SK-N-SH (cell line): ENCODE measurements at regions not wholly inside any gene's neighbourhood (a gene's known extent, or its start where the extent isn't known, plus 50 kb on each side); places are given as distances from the start of the nearest gene placed in this dataset.

Source experiments
- CTCF ChIA-PET: fragments of 300-600, 350-600 bp; formaldehyde crosslinking; extraction: SDS; loops from one replicate; lab custom pipeline; 2021; lab: Yijun Ruan, JAX
- POLR2A ChIA-PET: fragments of 350-600 bp; sonication (Branson Sonifier 250); formaldehyde crosslinking; extraction: SDS; loops from one replicate; lab custom pipeline; 2020; ENCODE audit warnings: antibody characterized with exemption, inconsistent platforms; lab: Yijun Ruan, JAX
- DNase-seq: peaks from one replicate; pipeline ENCODE4 v3.0.0; 2012
- H2AFZ ChIP-seq: fragments of 200-600 bp; sonication (generic); 2 replicates; pipeline ENCODE4 v1.8.1; 2016; ENCODE audit warnings: antibody characterized with exemption, mild to moderate bottlenecking, low read depth
- H3F3A ChIP-seq: fragments of 200-600 bp; sonication (generic); replicated peaks from 2 replicates; pipeline ENCODE3; 2016; ENCODE audit warnings: antibody characterized with exemption, mild to moderate bottlenecking; ENCODE audit not compliant: insufficient read depth
- H3K27ac ChIP-seq, 2 experiments: fragments of 200-500 bp in 1 of 2; fragments of 200-600 bp in 1 of 2; sonication (Bioruptor generic) in 1 of 2; sonication (generic), shearing (Covaris generic) in 1 of 2; 2 replicates each; pipeline versions ENCODE4 v1.5.1 to v1.6.1; 2014 to 2016; ENCODE audit warnings: low read depth in 2 of 2, inconsistent platforms in 1 of 2, low read length in 1 of 2, mild to moderate bottlenecking in 1 of 2, mixed read lengths in 1 of 2
- H3K27me3 ChIP-seq: fragments of 200-600 bp; sonication (generic), shearing (Covaris generic); 2 replicates; pipeline ENCODE4 v1.6.1; 2016; ENCODE audit warnings: mixed run types; ENCODE audit not compliant: insufficient read depth
- H3K36me3 ChIP-seq, 2 experiments: fragments of 200-500 bp in 1 of 2; fragments of 200-600 bp in 1 of 2; sonication (Bioruptor generic) in 1 of 2; sonication (generic) in 1 of 2; replicated peaks in 1 of 2; 2 replicates each; pipeline versions ENCODE3 to v1.5.1; 2014 to 2016; ENCODE audit warnings: low read length in 1 of 2, mild to moderate bottlenecking in 1 of 2; ENCODE audit not compliant: insufficient read depth in 2 of 2, control insufficient read depth in 1 of 2
- H3K4me1 ChIP-seq, 2 experiments: fragments of 200-500 bp in 1 of 2; fragments of 200-600 bp in 1 of 2; sonication (Bioruptor generic) in 1 of 2; sonication (generic), shearing (Covaris generic) in 1 of 2; 2 replicates each; pipeline versions ENCODE4 v1.5.1 to v1.6.1; 2014 to 2016; ENCODE audit warnings: low read depth in 1 of 2, low read length in 1 of 2, mixed run types in 1 of 2; ENCODE audit not compliant: insufficient read depth in 2 of 2, control insufficient read depth in 1 of 2
- H3K4me2 ChIP-seq: fragments of 200-600 bp; sonication (generic), shearing (Covaris generic); 2 replicates; pipeline ENCODE4 v1.6.1; 2017; ENCODE audit warnings: mixed run types
- H3K4me3 ChIP-seq, 2 experiments: fragments of 200-500 bp in 1 of 2; fragments of 200-600 bp in 1 of 2; sonication (Bioruptor generic) in 1 of 2; sonication (generic), shearing (Covaris generic) in 1 of 2; 2 replicates each; pipeline versions ENCODE4 v1.5.1 to v1.8.1; 2014 to 2016; ENCODE audit warnings: low read depth in 2 of 2, inconsistent platforms in 1 of 2, low read length in 1 of 2, mild to moderate bottlenecking in 1 of 2, mixed read lengths in 1 of 2, moderate library complexity in 1 of 2
- H3K79me2 ChIP-seq: fragments of 200-600 bp; sonication (generic); 2 replicates; pipeline ENCODE4 v1.8.1; 2017; ENCODE audit warnings: mild to moderate bottlenecking; ENCODE audit not compliant: insufficient read depth
- H3K9ac ChIP-seq: fragments of 200-600 bp; sonication (generic); 2 replicates; pipeline ENCODE4 v1.6.1; 2017; ENCODE audit warnings: mixed run types
- H3K9me2 ChIP-seq: fragments of 200-600 bp; sonication (generic); 2 replicates; pipeline ENCODE4 v1.6.1; 2017; ENCODE audit warnings: mixed run types
- H3K9me3 ChIP-seq: fragments of 200-600 bp; sonication (generic); 2 replicates; pipeline ENCODE4 v1.6.1; 2017; ENCODE audit warnings: mixed run types, mild to moderate bottlenecking, moderate library complexity
- H4K20me1 ChIP-seq: fragments of 200-600 bp; sonication (generic); 2 replicates; pipeline ENCODE4 v1.6.1; 2017; ENCODE audit warnings: mild to moderate bottlenecking, mixed run types; ENCODE audit not compliant: insufficient read depth
- CHD2 ChIP-seq: fragments of 150-350 bp; IDR thresholded peaks from 2 replicates; pipeline ENCODE4 v1.6.1; 2018; ENCODE audit warnings: low read length; ENCODE audit not compliant: partially characterized antibody
- ELF1 ChIP-seq: IDR thresholded peaks from 2 replicates; pipeline ENCODE4 v1.4.0; 2012
- EP300 ChIP-seq, 2 experiments: IDR thresholded peaks; 2 replicates each; pipeline versions ENCODE4 v1.4.0 to v1.6.1; 2012; ENCODE audit warnings: borderline replicate concordance in 1 of 2, low read depth in 1 of 2, low read length in 1 of 2
- FOXJ3 ChIP-seq: sonication (generic); formaldehyde crosslinking; IDR thresholded peaks from 2 replicates; pipeline ENCODE4 v1.5.1; 2020; ENCODE audit warnings: mild to moderate bottlenecking, missing genetic modification reagents
- IRF3 ChIP-seq: fragments of 150-350 bp; IDR thresholded peaks from 2 replicates; pipeline ENCODE4 v1.6.1; 2016; ENCODE audit warnings: mild to moderate bottlenecking, low read depth, low read length
- JUND ChIP-seq: IDR thresholded peaks from 2 replicates; pipeline ENCODE4 v1.4.0; 2012
- MEF2A ChIP-seq: IDR thresholded peaks from 2 replicates; pipeline ENCODE4 v1.4.0; 2012; ENCODE audit warnings: low read depth, borderline replicate concordance
- MXI1 ChIP-seq: IDR thresholded peaks from 2 replicates; pipeline ENCODE4 v1.6.1; 2012; ENCODE audit warnings: mild to moderate bottlenecking, low read depth, low read length, improper control_type of control experiment
- NFIC ChIP-seq: IDR thresholded peaks from 2 replicates; pipeline ENCODE4 v1.4.0; 2012; ENCODE audit warnings: borderline replicate concordance
- PBX3 ChIP-seq: IDR thresholded peaks from 2 replicates; pipeline ENCODE4; 2012
- POLR2AphosphoS5 ChIP-seq: IDR thresholded peaks from 2 replicates; pipeline ENCODE4 v1.6.1; 2012; ENCODE audit warnings: low read depth, low read length
- RAD21 ChIP-seq: IDR thresholded peaks from 2 replicates; pipeline ENCODE4 v1.6.1; 2012; ENCODE audit warnings: mild to moderate bottlenecking, low read length
- RXRA ChIP-seq: IDR thresholded peaks from 2 replicates; pipeline ENCODE4 v1.4.0; 2012; ENCODE audit warnings: low read depth, mild to moderate bottlenecking, borderline replicate concordance
- TAF1 ChIP-seq: IDR thresholded peaks from 2 replicates; pipeline ENCODE4 v1.6.1; 2012; ENCODE audit warnings: low read depth, mild to moderate bottlenecking, low read length, moderate library complexity, borderline replicate concordance
- TCF12 ChIP-seq: IDR thresholded peaks from 2 replicates; pipeline ENCODE4 v1.4.0; 2012
- USF1 ChIP-seq: IDR thresholded peaks from 2 replicates; pipeline ENCODE4 v1.4.0; 2012; ENCODE audit warnings: low read depth, borderline replicate concordance
- WGBS: methylation state at CpG from one replicate; pipeline ENCODE4 v1.1.6; 2017; ENCODE audit warnings: low lambda C conversion rate; 5-methylcytosine and 5-hydroxymethylcytosine counted together
- TF ChIP-seq, protein P1 (sequence below): IDR thresholded peaks from 2 replicates; pipeline ENCODE4 v1.6.1; 2012; ENCODE audit warnings: mild to moderate bottlenecking, low read depth, low read length, moderate library complexity
- TF ChIP-seq, protein P2 (sequence below): IDR thresholded peaks from 2 replicates; pipeline ENCODE4 v1.4.0; 2012; ENCODE audit warnings: low read depth

DNA sequence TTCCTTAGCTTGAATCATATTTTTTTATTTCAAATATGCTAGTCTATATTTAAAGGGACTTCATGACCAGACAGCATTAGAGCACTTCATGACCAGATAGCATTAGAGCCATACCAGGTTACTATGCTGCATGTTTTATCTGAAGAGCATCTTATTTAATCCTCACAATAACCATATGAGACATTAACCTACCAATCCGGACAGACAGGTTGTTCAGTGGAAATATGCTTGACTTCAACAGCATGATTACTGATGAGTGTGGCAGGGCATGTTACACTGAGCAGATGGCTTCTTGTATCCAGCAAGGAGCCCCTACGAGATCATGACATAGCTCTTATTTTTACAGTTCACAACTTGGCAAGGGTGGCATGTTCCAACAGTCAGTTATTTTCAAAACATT is 85.0 kb upstream of the KCTD3 start:
- Histone ChIP-seq H4K20me1 (no peaks in the 10 kb centered on the region), H3K9me3 (no peaks in the 10 kb centered on the region)
- POLR2A ChIA-PET: no interaction called here
- TF ChIP-seq IRF3 (no peak), RXRA (no peak), NFIC (no peak), MXI1 (no peak), PBX3 (no peak), EP300 (IDR thresholded peaks at IDR 0.05; ENCODE audit: borderline replicate concordance in 1 of 2, low read depth in 1 of 2, low read length in 1 of 2) (no peak), TCF12 (no peak), USF1 (no peak), TAF1 (no peak), MEF2A (no peak), RAD21 (no peak), FOXJ3 (CRISPR knock-in tag) (no peak), CHD2 (no peak), JUND (no peak), POLR2AphosphoS5 (no peak), ELF1 (no peak)
- TF ChIP-seq, protein P1, sequence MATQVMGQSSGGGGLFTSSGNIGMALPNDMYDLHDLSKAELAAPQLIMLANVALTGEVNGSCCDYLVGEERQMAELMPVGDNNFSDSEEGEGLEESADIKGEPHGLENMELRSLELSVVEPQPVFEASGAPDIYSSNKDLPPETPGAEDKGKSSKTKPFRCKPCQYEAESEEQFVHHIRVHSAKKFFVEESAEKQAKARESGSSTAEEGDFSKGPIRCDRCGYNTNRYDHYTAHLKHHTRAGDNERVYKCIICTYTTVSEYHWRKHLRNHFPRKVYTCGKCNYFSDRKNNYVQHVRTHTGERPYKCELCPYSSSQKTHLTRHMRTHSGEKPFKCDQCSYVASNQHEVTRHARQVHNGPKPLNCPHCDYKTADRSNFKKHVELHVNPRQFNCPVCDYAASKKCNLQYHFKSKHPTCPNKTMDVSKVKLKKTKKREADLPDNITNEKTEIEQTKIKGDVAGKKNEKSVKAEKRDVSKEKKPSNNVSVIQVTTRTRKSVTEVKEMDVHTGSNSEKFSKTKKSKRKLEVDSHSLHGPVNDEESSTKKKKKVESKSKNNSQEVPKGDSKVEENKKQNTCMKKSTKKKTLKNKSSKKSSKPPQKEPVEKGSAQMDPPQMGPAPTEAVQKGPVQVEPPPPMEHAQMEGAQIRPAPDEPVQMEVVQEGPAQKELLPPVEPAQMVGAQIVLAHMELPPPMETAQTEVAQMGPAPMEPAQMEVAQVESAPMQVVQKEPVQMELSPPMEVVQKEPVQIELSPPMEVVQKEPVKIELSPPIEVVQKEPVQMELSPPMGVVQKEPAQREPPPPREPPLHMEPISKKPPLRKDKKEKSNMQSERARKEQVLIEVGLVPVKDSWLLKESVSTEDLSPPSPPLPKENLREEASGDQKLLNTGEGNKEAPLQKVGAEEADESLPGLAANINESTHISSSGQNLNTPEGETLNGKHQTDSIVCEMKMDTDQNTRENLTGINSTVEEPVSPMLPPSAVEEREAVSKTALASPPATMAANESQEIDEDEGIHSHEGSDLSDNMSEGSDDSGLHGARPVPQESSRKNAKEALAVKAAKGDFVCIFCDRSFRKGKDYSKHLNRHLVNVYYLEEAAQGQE: no peak
- TF ChIP-seq, protein P2, sequence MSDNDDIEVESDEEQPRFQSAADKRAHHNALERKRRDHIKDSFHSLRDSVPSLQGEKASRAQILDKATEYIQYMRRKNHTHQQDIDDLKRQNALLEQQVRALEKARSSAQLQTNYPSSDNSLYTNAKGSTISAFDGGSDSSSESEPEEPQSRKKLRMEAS: no peak
- TF ChIP-seq, all 33 proteins: peak for 0
- Histone ChIP-seq H3F3A (no peaks in the 10 kb centered on the region), H3K4me1 (no peaks in the 10 kb centered on the region), H3K9me2 (no peaks in the 10 kb centered on the region), H3K4me2 (no peak overlapping the region), H3K36me3 (no peaks in the 10 kb centered on the region), H3K4me3 (no peak overlapping the region), H3K27ac (no peak overlapping the region), H3K27me3 (no peaks in the 10 kb centered on the region), H2AFZ (no peak overlapping the region), H3K9ac (no peak overlapping the region), H3K79me2 (no peaks in the 10 kb centered on the region)
- CTCF ChIA-PET: interaction anchor here (2.1 kb wide), 1 partner anchor 45 kb away, joined by 7 read pairs; no protein-coding TSS in a partner anchor
- 3% methylated on average over 2 of the region's 2 CpGs for WGBS
- DNase-seq: no peak
